Left ventricle myocardium inferior (tissue), 1 donor: ENCODE measurements at regions not wholly inside any gene's neighbourhood (a gene's known extent, or its start where the extent isn't known, plus 50 kb on each side); places are given as distances from the start of the nearest gene placed in this dataset.

Experiments used
- DNase-seq: peaks from one replicate; pipeline ENCODE4 v3.0.0-alpha.2; 2020
- H3K27ac ChIP-seq: fragments of 200-600 bp; replicated peaks from 2 replicates; pipeline ENCODE4 v1.8.0; 2021
- H3K27me3 ChIP-seq: fragments of 200-600 bp; 2 replicates; pipeline ENCODE4 v1.8.0; 2021; ENCODE audit warnings: low read depth
- H3K36me3 ChIP-seq: fragments of 200-600 bp; 2 replicates; pipeline ENCODE4 v1.8.0; 2021
- H3K4me1 ChIP-seq: fragments of 200-600 bp; 2 replicates; pipeline ENCODE4 v1.8.0; 2021
- H3K4me3 ChIP-seq: fragments of 200-600 bp; 2 replicates; pipeline ENCODE4 v1.8.0; 2021; ENCODE audit warnings: mild to moderate bottlenecking, moderate library complexity
- H3K9me3 ChIP-seq: fragments of 200-600 bp; replicated peaks from 2 replicates; pipeline ENCODE4 v1.8.0; 2021
- intact Hi-C: fragments of 100-400 bp; cut with micrococcal nuclease; formaldehyde crosslinking; loops from one replicate; pipeline ENCODE4 v1.11.0; 2022
- TF ChIP-seq, protein P1 (sequence below): fragments of 200-600 bp; IDR thresholded peaks from 2 replicates; pipeline ENCODE4 v1.8.0; 2021; ENCODE audit warnings: antibody characterized with exemption, mild to moderate bottlenecking, borderline replicate concordance
- donor health status: DM: no; HTN: yes; CAD: no; lungs with severe emphysema.

GRCh38 chrX:114166601-114167000 lies 417.3 kb upstream of the HTR2C start:
- Histone ChIP-seq H3K9me3 (peaks cover 3% of the 10 kb centered on the region), H3K36me3 (no peaks in the 10 kb centered on the region), H3K27me3 (no peaks in the 10 kb centered on the region), H3K4me3 (no peak overlapping the region), H3K27ac (no peak overlapping the region), H3K4me1 (no peaks in the 10 kb centered on the region)
- intact Hi-C loops, result no loop called here
- no peak for DNase-seq
- TF ChIP-seq, protein P1, sequence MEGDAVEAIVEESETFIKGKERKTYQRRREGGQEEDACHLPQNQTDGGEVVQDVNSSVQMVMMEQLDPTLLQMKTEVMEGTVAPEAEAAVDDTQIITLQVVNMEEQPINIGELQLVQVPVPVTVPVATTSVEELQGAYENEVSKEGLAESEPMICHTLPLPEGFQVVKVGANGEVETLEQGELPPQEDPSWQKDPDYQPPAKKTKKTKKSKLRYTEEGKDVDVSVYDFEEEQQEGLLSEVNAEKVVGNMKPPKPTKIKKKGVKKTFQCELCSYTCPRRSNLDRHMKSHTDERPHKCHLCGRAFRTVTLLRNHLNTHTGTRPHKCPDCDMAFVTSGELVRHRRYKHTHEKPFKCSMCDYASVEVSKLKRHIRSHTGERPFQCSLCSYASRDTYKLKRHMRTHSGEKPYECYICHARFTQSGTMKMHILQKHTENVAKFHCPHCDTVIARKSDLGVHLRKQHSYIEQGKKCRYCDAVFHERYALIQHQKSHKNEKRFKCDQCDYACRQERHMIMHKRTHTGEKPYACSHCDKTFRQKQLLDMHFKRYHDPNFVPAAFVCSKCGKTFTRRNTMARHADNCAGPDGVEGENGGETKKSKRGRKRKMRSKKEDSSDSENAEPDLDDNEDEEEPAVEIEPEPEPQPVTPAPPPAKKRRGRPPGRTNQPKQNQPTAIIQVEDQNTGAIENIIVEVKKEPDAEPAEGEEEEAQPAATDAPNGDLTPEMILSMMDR, result no peak

GRCh38 chrX:114165537-114165936 lies 418.3 kb upstream of the HTR2C start:
- Histone ChIP-seq H3K9me3 (peaks cover 3% of the 10 kb centered on the region), H3K4me1 (no peaks in the 10 kb centered on the region), H3K4me3 (no peak overlapping the region), H3K27ac (no peak overlapping the region), H3K36me3 (no peaks in the 10 kb centered on the region), H3K27me3 (no peaks in the 10 kb centered on the region)
- DNase-seq, result no peak
- TF ChIP-seq, protein P1, result no peak
- intact Hi-C loops, result no loop called here

DNA sequence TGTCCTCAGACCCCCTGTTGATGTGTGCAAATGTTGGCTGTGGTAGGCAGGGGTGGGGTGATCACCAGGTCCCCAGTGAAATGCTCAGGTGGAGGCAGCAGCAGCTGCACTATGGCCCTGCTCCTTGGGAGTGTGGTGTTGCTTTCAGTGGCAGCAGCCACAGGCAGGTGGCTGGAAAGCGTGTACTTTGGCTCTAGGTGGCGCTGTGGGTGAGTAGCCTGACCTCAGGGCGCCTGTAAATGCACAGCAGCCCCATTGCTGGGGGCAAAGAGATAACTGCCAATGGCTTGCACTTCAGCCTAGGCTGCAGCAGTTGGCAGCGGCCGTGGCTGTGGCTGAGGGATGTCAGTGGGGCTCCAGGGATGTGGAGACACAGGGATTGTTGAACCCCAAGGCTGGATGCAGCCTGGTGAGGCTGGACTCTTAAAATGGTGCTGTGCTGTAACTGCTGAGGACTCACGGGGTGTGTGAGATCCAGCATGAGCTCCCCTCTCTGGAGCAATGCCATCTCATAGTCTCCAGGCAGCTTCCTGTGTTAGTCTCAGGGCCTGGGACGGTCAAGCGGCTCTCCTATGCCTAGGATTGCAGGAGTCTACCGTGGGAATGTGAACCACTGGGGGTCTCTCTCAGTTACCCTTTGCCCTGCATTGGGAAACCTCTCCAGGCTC lies 421.7 kb upstream of the HTR2C start:
- Histone ChIP-seq H3K27me3 (no peaks in the 10 kb centered on the region), H3K9me3 (no peaks in the 10 kb centered on the region), H3K4me1 (no peaks in the 10 kb centered on the region), H3K4me3 (no peak overlapping the region), H3K27ac (no peak overlapping the region), H3K36me3 (no peaks in the 10 kb centered on the region)
- TF ChIP-seq, protein P1, result no peak
- intact Hi-C loops, result no loop called here
- no peak for DNase-seq

GRCh38 chrX:114152801-114153200 lies 431.1 kb upstream of the HTR2C start:
- no peaks in the 10 kb centered on the region for H3K9me3 ChIP-seq
- no peak for DNase-seq
- no peaks in the 10 kb centered on the region for H3K36me3 ChIP-seq
- H3K4me1 ChIP-seq, result no peaks in the 10 kb centered on the region
- H3K27me3 ChIP-seq, result no peaks in the 10 kb centered on the region
- no peak overlapping the region for H3K4me3 ChIP-seq
- intact Hi-C loops, result no loop called here
- TF ChIP-seq, protein P1, result no peak
- no peak overlapping the region for H3K27ac ChIP-seq

DNA sequence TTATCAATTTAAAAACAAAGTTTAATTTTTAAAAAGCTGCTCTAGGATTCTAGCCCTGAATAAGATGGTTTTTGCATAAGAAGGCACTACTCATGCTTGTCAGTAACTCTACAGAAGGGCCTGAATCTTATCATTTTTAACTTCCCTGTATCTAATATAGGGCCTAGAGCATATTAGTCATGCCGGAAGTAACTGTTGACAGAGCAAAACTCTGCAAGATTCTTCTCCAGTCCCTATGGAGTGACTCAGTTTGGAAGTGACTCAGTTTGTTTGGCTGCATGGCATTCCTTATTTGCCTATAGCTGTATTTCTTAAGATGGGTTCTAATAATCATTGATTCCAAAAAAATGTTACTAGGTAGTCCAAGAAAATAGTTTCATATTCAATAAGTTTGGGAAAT lies 431.8 kb upstream of the HTR2C start:
- no peak overlapping the region for H3K4me3 ChIP-seq
- no peaks in the 10 kb centered on the region for H3K9me3 ChIP-seq
- no peak overlapping the region for H3K27ac ChIP-seq
- no peak for DNase-seq
- intact Hi-C loops, result no loop called here
- H3K27me3 ChIP-seq, result no peaks in the 10 kb centered on the region
- H3K4me1 ChIP-seq, result no peaks in the 10 kb centered on the region
- H3K36me3 ChIP-seq, result no peaks in the 10 kb centered on the region
- TF ChIP-seq, protein P1, result no peak
